NCI-H2171 treated with DMSO at 0.1 percent for 48 hours (cell line): ENCODE measurements at regions not wholly inside any gene's neighbourhood (a gene's known extent, or its start where the extent isn't known, plus 50 kb on each side); places are given as distances from the start of the nearest gene placed in this dataset.

ENCODE experiments used
- DNase-seq: peaks from one replicate; lab custom pipeline; 2025; lab: John Stamatoyannopoulos, UW

- DNase-seq, result no peak
These were observed 186.8 kb downstream of the ZEB2 start for GRCh38 chr2:144333143-144333555.

GRCh38 chr2:144332356-144333142 lies 187.4 kb downstream of the ZEB2 start:
- peak; percentile 88 for DNase-seq

- DNase-seq, result no peak
These were observed 188.1 kb downstream of the ZEB2 start for GRCh38 chr2:144331674-144332355.

GRCh38 chr2:144330951-144331673 lies 188.8 kb downstream of the ZEB2 start:
- DNase-seq, result peak; percentile 65

- DNase-seq, result no peak
These were observed 190.4 kb downstream of the ZEB2 start for GRCh38 chr2:144329472-144329871.

GRCh38 chr2:144328938-144329337 lies 191.0 kb downstream of the ZEB2 start:
- DNase-seq, result no peak

GRCh38 chr2:144326825-144327224 lies 193.1 kb downstream of the ZEB2 start:
- no peak for DNase-seq

- DNase-seq, result no peak
These were observed 194.8 kb downstream of the ZEB2 start for GRCh38 chr2:144325086-144325485.

GRCh38 chr2:144324446-144325045 lies 195.4 kb downstream of the ZEB2 start:
- DNase-seq, result no peak

GRCh38 chr2:144323946-144324345 lies 196.0 kb downstream of the ZEB2 start:
- DNase-seq, result no peak

GRCh38 chr2:144322379-144322778 lies 197.5 kb downstream of the ZEB2 start:
- no peak for DNase-seq

GRCh38 chr2:144320491-144320890 lies 199.4 kb downstream of the ZEB2 start:
- no peak for DNase-seq

- no peak for DNase-seq
These were observed 202.7 kb downstream of the ZEB2 start for GRCh38 chr2:144317071-144317738.

GRCh38 chr2:144310889-144311608 lies 208.9 kb downstream of the ZEB2 start:
- no peak for DNase-seq

GRCh38 chr2:144310484-144310883 lies 209.4 kb downstream of the ZEB2 start:
- no peak for DNase-seq

GRCh38 chr2:144307711-144308110 lies 212.2 kb downstream of the ZEB2 start:
- no peak for DNase-seq

- DNase-seq, result no peak
These were observed 215.7 kb downstream of the ZEB2 start for GRCh38 chr2:144304202-144304601.

- no peak for DNase-seq
These were observed 219.3 kb downstream of the ZEB2 start for GRCh38 chr2:144300632-144301031.

- no peak for DNase-seq
These were observed 229.6 kb downstream of the ZEB2 start for GRCh38 chr2:144290276-144290675.

GRCh38 chr2:144288438-144288837 lies 231.5 kb downstream of the ZEB2 start:
- DNase-seq, result no peak

- no peak for DNase-seq
These were observed 234.6 kb downstream of the ZEB2 start for GRCh38 chr2:144285324-144285723.
